ENCODE measurements at regions not wholly inside any gene's neighbourhood (a gene's known extent, or its start where the extent isn't known, plus 50 kb on each side); places are given as distances from the start of the nearest gene placed in this dataset.

- Histone ChIP-seq H3K4me3 (no peak overlapping the region), H3K36me3 (no peaks in the 10 kb centered on the region), H3K9me3 (no peaks in the 10 kb centered on the region), H3K27ac (no peak overlapping the region), H3K27me3 (no peaks in the 10 kb centered on the region), H3K4me1 (no peaks in the 10 kb centered on the region)
- ATAC-seq: no peak
- intact Hi-C loops (cut with DNase I; ENCODE audit: low total_unique reads): no loop called here
- no peak for TF ChIP-seq POLR2A (IDR thresholded peaks at IDR 0.05)
- no peak for TF ChIP-seq CTCF (IDR thresholded peaks at IDR 0.05 in 4 of 5, conservative IDR thresholded peaks at IDR 0.05 in 1 of 5)
- no peak for DNase-seq
- in situ Hi-C loops (cut with MboI; ENCODE audit: low sequenced_read_pairs in 4 of 4): no loop called here
Measured at GRCh38 chr11:90855531-90855930, 632.7 kb upstream of the CHORDC1 start.

GRCh38 chr11:90851196-90851595 lies 628.3 kb upstream of the CHORDC1 start:
- Histone ChIP-seq H3K9me3 (no peaks in the 10 kb centered on the region), H3K4me3 (no peak overlapping the region), H3K27ac (no peak overlapping the region), H3K36me3 (no peaks in the 10 kb centered on the region), H3K4me1 (no peaks in the 10 kb centered on the region), H3K27me3 (no peaks in the 10 kb centered on the region)
- in situ Hi-C loops (cut with MboI; ENCODE audit: low sequenced_read_pairs in 4 of 4): no loop called here
- intact Hi-C loops (cut with DNase I; ENCODE audit: low total_unique reads): no loop called here
- no peak for ATAC-seq
- TF ChIP-seq POLR2A (IDR thresholded peaks at IDR 0.05) (no peak), CTCF (IDR thresholded peaks at IDR 0.05 in 4 of 5, conservative IDR thresholded peaks at IDR 0.05 in 1 of 5) (no peak)
- DNase-seq: no peak

- intact Hi-C loops (cut with DNase I; ENCODE audit: low total_unique reads): no loop called here
- Histone ChIP-seq H3K4me1 (no peaks in the 10 kb centered on the region), H3K27ac (no peak overlapping the region), H3K9me3 (no peaks in the 10 kb centered on the region), H3K27me3 (no peaks in the 10 kb centered on the region), H3K36me3 (no peaks in the 10 kb centered on the region), H3K4me3 (no peak overlapping the region)
- TF ChIP-seq POLR2A (IDR thresholded peaks at IDR 0.05): no peak
- no peak for ATAC-seq
- DNase-seq: no peak
- in situ Hi-C loops (cut with MboI; ENCODE audit: low sequenced_read_pairs in 4 of 4): no loop called here
Measured at GRCh38 chr11:90849312-90849711, 626.5 kb upstream of the CHORDC1 start.

- ATAC-seq (no peak), DNase-seq (no peak)
- intact Hi-C loops (cut with DNase I; ENCODE audit: low total_unique reads): no loop called here
- H3K4me3 ChIP-seq: no peak overlapping the region
- H3K9me3 ChIP-seq: no peaks in the 10 kb centered on the region
- H3K4me1 ChIP-seq: no peaks in the 10 kb centered on the region
- in situ Hi-C loops (cut with MboI; ENCODE audit: low sequenced_read_pairs in 4 of 4): no loop called here
- H3K36me3 ChIP-seq: no peaks in the 10 kb centered on the region
- TF ChIP-seq POLR2A (IDR thresholded peaks at IDR 0.05) (no peak), CTCF (IDR thresholded peaks at IDR 0.05 in 4 of 5, conservative IDR thresholded peaks at IDR 0.05 in 1 of 5) (no peak)
- H3K27me3 ChIP-seq: no peaks in the 10 kb centered on the region
- H3K27ac ChIP-seq: no peak overlapping the region
Measured at GRCh38 chr11:90847268-90847886, 624.5 kb upstream of the CHORDC1 start.

GRCh38 chr11:90846628-90847027 lies 623.8 kb upstream of the CHORDC1 start:
- no peak for DNase-seq
- in situ Hi-C loops (cut with MboI; ENCODE audit: low sequenced_read_pairs in 4 of 4) (no loop called here), intact Hi-C loops (cut with DNase I; ENCODE audit: low total_unique reads) (no loop called here)
- Histone ChIP-seq H3K36me3 (no peaks in the 10 kb centered on the region), H3K27me3 (no peaks in the 10 kb centered on the region), H3K4me3 (no peak overlapping the region), H3K27ac (no peak overlapping the region), H3K4me1 (no peaks in the 10 kb centered on the region), H3K9me3 (no peaks in the 10 kb centered on the region)
- ATAC-seq: no peak
- no peak for TF ChIP-seq CTCF (IDR thresholded peaks at IDR 0.05 in 4 of 5, conservative IDR thresholded peaks at IDR 0.05 in 1 of 5)
- no peak for TF ChIP-seq POLR2A (IDR thresholded peaks at IDR 0.05)
